ENCODE measurements at regions not wholly inside any gene's neighbourhood (a gene's known extent, or its start where the extent isn't known, plus 50 kb on each side); places are given as distances from the start of the nearest gene placed in this dataset.

- no peak for TF ChIP-seq ZNF785 (tag by site-specific recombination; IDR thresholded peaks at IDR 0.05)
- TF ChIP-seq KLF8 (tag by site-specific recombination; IDR thresholded peaks at IDR 0.05) = peak; percentile 82
These were observed 911.4 kb upstream of the ZEB2 start (continued) for GRCh38 chr2:145431181-145431951.

DNA sequence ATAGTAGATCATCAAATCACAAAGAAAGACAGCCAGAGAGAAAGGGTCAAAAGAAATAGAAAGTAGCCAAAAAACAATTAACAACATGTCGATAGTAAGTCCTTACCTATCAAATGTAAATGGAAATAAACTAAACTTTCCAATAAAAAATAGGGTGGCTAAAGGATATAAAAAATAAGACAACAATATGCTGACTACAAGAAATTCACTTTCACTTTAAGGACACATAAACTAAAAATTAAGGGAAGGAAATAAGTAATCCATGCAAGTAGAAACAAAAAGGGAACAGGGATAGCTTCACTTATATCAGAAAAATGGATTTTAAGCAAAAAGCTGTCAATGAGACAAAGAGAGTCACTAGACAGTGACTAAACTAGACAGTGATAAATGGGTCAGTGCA, 903.9 kb upstream of the ZEB2 start:
- ChIA-PET CTCF (no interaction called here), POLR2A (no interaction called here)
- H3K36me3 ChIP-seq (ENCODE audit: control insufficient read depth in 2 of 2, insufficient read depth in 1 of 2, low read length in 2 of 2) = no peaks in the 10 kb centered on the region
- no peaks in the 10 kb centered on the region for H3K9me3 ChIP-seq (ENCODE audit: control insufficient read depth, insufficient read depth, low read depth, low read length)
- no peaks in the 10 kb centered on the region for H3K4me1 ChIP-seq (ENCODE audit: control insufficient read depth, insufficient read depth, low read length)
- no peak overlapping the region for H3K27ac ChIP-seq (ENCODE audit: extremely low read depth, low read depth, low read length)
- TF ChIP-seq TCF7L2 (IDR thresholded peaks at IDR 0.05; ENCODE audit: borderline replicate concordance, low read depth, low read length) (no peak), ZBTB49 (tag by site-specific recombination; IDR thresholded peaks at IDR 0.05; ENCODE audit: low read depth) (no peak), ZNF362 (tag by site-specific recombination; IDR thresholded peaks at IDR 0.05) (no peak), ZNF510 (tag by site-specific recombination; IDR thresholded peaks at IDR 0.05; ENCODE audit: insufficient replicate concordance) (no peak), ZBTB11 (tag by site-specific recombination; conservative IDR thresholded peaks at IDR 0.05; ENCODE audit: low read depth) (no peak)
- no peak overlapping the region for H3K4me3 ChIP-seq (ENCODE audit: low read depth, low read length)

- no peaks in the 10 kb centered on the region for H3K9me3 ChIP-seq (ENCODE audit: control insufficient read depth, insufficient read depth, low read depth, low read length)
These were observed 902.7 kb upstream of the ZEB2 start for GRCh38 chr2:145422576-145422975.

DNA sequence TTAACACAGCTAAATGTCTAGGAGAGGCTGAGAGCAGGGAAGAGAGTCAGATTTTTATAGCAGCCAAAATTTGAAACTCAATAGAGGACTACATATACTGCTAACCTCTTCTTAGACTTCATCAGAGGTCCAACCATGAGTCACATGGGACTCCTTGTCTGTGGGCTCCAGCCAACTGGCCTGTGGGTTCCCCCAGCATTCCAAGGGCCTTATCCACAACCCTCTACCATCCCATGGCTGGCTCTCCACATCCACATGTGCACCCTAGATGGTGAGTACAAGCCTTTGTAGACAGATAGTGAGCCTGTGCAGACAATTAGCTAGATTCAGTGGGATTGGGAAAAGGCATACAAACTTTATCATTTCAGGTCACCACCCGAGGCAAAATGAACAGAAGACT, 901.9 kb upstream of the ZEB2 start:
- Histone ChIP-seq H3K9me3 (ENCODE audit: control insufficient read depth, insufficient read depth, low read depth, low read length) (no peaks in the 10 kb centered on the region), H3K4me3 (ENCODE audit: low read depth, low read length) (no peak overlapping the region), H3K4me1 (ENCODE audit: control insufficient read depth, insufficient read depth, low read length) (no peaks in the 10 kb centered on the region), H3K27ac (ENCODE audit: extremely low read depth, low read depth, low read length) (no peak overlapping the region), H3K36me3 (ENCODE audit: control insufficient read depth in 2 of 2, insufficient read depth in 1 of 2, low read length in 2 of 2) (no peaks in the 10 kb centered on the region)
- ChIA-PET POLR2A (no interaction called here), CTCF (interaction anchor here (0.6 kb wide), 1 partner anchor 497 kb away, joined by 3 read pairs; no protein-coding TSS in a partner anchor)
- no peak for TF ChIP-seq ZFP3 (tag by site-specific recombination; IDR thresholded peaks at IDR 0.05; ENCODE audit: low read depth)
- no peak for TF ChIP-seq ZBTB44 (tag by site-specific recombination; IDR thresholded peaks at IDR 0.05)
- no peak for TF ChIP-seq ZNF221 (tag by site-specific recombination; IDR thresholded peaks at IDR 0.05; ENCODE audit: borderline replicate concordance)
- TF ChIP-seq ZBTB8A (tag by site-specific recombination; IDR thresholded peaks at IDR 0.05) = no peak
- TF ChIP-seq ZNF48 (tag by site-specific recombination; IDR thresholded peaks at IDR 0.05) = no peak
- no peak for TF ChIP-seq ZNF677 (tag by site-specific recombination; IDR thresholded peaks at IDR 0.05)
- no peak for TF ChIP-seq SP7 (tag by site-specific recombination; IDR thresholded peaks at IDR 0.05)
- no peak for TF ChIP-seq SCRT1 (tag by site-specific recombination; IDR thresholded peaks at IDR 0.05; ENCODE audit: borderline replicate concordance)
- TF ChIP-seq ZFP69B (tag by site-specific recombination; IDR thresholded peaks at IDR 0.05) = no peak
- no peak for TF ChIP-seq ZNF776 (tag by site-specific recombination; IDR thresholded peaks at IDR 0.05; ENCODE audit: borderline replicate concordance)
- no peak for TF ChIP-seq ZNF133 (tag by site-specific recombination; IDR thresholded peaks at IDR 0.05)

More at GRCh38 chr2:145422576-145422975, 902.7 kb upstream of the ZEB2 start:
- TF ChIP-seq ZNF112 (tag by site-specific recombination; IDR thresholded peaks at IDR 0.05) (no peak), WT1 (tag by site-specific recombination; IDR thresholded peaks at IDR 0.05) (no peak), MEIS1 (CRISPR knock-in tag; IDR thresholded peaks at IDR 0.05; ENCODE audit: borderline replicate concordance) (no peak), SETDB1 (IDR thresholded peaks at IDR 0.05; ENCODE audit: insufficient read length, low read length) (peak; percentile 89), ZNF157 (tag by site-specific recombination; IDR thresholded peaks at IDR 0.05) (no peak)
- H3K27ac ChIP-seq (ENCODE audit: extremely low read depth, low read depth, low read length) = no peak overlapping the region
- no peaks in the 10 kb centered on the region for H3K4me1 ChIP-seq (ENCODE audit: control insufficient read depth, insufficient read depth, low read length)
- H3K36me3 ChIP-seq (ENCODE audit: control insufficient read depth in 2 of 2, insufficient read depth in 1 of 2, low read length in 2 of 2) = no peaks in the 10 kb centered on the region
- ChIA-PET CTCF (interaction anchor here (0.6 kb wide), 1 partner anchor 497 kb away, joined by 3 read pairs; no protein-coding TSS in a partner anchor), POLR2A (no interaction called here)
- no peak overlapping the region for H3K4me3 ChIP-seq (ENCODE audit: low read depth, low read length)

All from HEK293 (cell line).